HG03066 (cell line): ENCODE measurements at regions not wholly inside any gene's neighbourhood (a gene's known extent, or its start where the extent isn't known, plus 50 kb on each side); places are given as distances from the start of the nearest gene placed in this dataset.

Experiments used
- ATAC-seq: cut with Tn5 transposase; IDR thresholded peaks from one replicate; pipeline ENCODE4 v1.9.1; 2021; ENCODE audit warnings: low read depth; ENCODE audit not compliant: unreplicated experiment

DNA sequence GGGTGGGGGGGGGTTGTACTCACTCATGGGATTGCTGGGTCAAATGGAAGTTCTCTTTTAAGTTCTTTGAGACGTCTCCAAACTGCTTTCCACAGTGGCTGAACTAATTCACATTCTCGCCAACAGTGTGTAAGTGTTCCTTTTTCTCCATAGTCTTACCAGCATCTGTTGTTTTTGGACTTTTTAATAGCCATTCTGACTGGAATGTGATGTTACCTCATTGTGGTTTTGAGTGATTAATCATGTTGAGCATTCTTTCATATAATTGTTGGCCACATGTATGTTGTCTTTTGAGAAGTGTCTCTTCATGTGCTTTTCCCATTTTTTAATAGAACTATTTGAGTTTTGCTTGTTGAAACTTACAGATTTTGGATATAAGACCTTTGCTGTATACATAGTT lies 94.9 kb upstream of the PLPPR1 start:
- no peak for ATAC-seq

DNA sequence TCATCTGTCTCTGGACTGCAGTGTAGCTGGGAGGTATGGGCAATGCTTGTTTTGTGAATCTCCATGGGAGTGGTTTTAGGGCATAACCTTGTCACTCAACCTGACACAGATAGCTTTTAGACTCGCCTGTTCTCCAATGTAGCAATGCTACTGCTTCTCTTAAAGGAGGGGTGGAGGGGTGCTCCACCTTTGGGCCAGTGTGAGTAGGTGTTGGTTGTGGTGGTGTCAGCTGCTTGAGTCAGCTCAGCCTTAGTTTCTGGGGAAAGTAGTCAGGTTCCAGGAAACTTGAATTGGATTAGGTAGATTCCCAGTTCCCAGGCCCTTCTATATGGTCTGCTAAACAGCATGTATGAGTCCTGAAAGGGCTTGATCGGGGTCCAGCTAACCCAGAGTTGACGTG lies 91.1 kb upstream of the PLPPR1 start:
- no peak for ATAC-seq

DNA sequence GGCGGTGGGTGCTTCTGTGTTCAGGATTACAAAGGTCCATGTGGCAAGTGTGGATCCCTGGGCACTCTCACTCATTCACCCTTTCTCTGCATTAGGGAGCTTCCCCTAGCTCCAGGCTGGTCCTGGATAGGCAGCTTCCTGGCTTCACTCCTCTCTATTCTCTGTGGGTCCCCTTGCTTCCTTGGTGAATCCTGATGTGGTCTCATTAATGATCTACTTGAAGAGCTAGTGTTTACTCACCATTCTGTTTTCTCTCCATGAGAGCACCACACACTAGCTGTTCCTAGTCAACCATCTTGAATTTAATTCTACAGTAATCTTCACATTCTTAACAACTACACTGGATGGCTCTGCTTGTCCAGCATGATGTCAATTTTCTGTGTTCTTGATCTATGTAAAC lies 90.0 kb upstream of the PLPPR1 start:
- no peak for ATAC-seq

DNA sequence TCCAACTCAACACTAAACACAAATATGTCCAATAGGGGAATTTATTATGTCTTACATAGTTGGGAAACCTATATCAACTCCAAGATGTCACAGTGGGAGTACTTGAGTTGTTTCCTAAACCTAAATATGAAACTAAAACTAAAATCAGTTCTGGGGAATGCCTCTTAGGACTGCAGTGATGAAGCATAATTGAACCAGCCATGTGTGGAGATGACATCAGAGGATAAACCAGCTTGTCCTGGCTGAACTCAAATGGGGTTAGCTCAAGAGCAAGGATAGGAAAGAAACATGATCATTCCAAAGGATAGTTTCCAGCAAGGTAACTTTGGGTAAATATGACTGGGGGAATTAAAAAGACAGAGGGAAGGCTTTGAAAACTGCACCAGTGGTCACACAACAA lies 88.9 kb upstream of the PLPPR1 start:
- no peak for ATAC-seq

DNA sequence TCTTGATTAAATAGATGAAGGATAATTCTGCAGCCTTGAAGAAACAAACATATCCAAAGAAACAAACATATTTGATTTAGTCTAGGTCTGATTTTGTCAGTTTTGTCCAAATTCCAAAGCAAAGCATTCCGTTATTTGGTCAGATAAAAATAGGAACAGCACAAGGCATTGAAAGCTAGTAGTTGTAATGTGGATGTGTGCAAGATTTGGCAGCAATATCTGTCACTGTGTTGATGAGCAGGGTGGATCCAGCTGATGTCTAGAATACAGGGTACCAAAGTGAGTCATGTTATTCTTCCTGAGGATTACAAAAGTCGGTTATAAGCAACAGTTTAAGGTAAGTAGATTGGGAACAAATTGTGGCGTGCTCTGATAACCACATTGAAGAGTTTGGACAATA lies 69.3 kb upstream of the PLPPR1 start:
- ATAC-seq: no peak
